PC-3 (cell line): ENCODE measurements at regions not wholly inside any gene's neighbourhood (a gene's known extent, or its start where the extent isn't known, plus 50 kb on each side); places are given as distances from the start of the nearest gene placed in this dataset.

Source experiments
- CTCF ChIP-seq: fragments of 300-600 bp; sonication (generic); conservative IDR thresholded peaks from 2 replicates; pipeline ENCODE4 v1.5.1; 2017; ENCODE audit warnings: antibody characterized with exemption, low read depth, mild to moderate bottlenecking, low read length
- EZH2 ChIP-seq: fragments of 300-600 bp; sonication (generic); IDR thresholded peaks from one replicate; pipeline ENCODE4 v1.6.1; 2017; ENCODE audit warnings: antibody characterized with exemption, mild to moderate bottlenecking, low read length; ENCODE audit not compliant: unreplicated experiment

GRCh38 chr18:43992741-43993140 is 687.9 kb upstream of the SETBP1 start:
- TF ChIP-seq CTCF (no peak), EZH2 (no peak)
